ENCODE measurements at regions not wholly inside any gene's neighbourhood (a gene's known extent, or its start where the extent isn't known, plus 50 kb on each side); places are given as distances from the start of the nearest gene placed in this dataset.
"Not testable (repeated sequence)": the region's sequence is repeated elsewhere in the genome, so short reads cannot be mapped to it uniquely, and the experiment has no call there.

- no peak for DNase-seq
These were observed 98.5 kb upstream of the PABPC3 start for GRCh38 chr13:24997367-24997967.

DNA sequence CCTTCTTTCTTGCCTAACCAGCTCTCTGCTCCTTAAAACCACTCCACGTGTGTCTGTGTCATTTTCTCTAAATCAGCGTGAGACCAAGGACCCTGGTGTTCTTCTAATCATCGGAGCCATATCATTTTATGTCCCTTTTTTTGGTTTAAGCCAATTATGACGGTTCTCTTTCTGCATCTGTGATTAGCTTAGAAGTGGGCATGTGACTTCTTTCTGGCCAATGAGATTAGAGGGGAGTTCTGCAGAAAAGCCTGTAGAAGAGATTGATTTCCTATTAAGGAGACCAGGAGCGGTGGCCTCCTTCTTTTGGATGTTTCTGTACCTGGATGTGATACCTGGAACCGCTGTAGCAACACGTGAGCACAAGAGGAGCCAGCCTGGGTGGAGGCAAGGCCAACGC is 97.5 kb upstream of the PABPC3 start:
- no peak for DNase-seq

GRCh38 chr13:25001476-25002206 is 94.3 kb upstream of the PABPC3 start:
- DNase-seq, result no peak

DNA sequence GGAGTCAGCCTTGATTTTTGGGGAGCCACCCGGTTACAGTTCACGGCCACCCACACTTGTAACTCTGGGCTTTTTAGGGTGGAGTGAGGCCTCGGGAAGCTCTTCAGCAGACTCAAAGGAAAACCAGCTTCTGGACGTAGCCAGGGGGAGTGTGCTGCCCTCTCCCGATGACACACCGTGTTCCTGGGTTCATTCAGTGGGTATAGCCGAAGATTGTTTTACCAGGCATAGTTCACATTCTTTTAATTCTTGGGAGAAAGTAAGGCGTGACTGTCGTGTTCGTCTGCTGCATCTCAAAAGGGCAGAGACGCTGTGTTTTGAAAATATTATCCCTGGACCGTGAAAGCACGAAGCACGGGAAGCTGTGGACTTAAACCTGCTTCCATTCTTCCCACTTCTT is 93.6 kb upstream of the PABPC3 start:
- DNase-seq, result not testable (repeated sequence)

DNA sequence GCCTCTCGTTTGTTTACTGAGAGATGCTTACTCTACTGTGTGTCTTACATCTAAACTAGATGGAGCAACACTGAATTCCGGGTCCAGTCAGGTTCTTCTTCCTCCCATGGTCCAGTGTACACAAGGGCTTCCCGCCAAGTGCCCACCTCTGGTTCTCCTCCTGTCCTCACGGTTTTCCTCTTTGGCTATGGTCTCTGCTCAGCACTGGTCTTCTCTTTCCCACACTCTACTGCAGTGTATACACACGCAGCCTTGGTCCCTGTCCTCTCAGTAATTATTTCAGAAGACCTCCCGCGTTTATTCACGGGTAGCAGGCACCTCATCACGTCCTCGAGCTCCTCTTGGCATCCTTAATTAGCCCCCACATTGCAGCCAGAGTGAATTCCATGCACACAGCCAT is 91.4 kb upstream of the PABPC3 start:
- not testable (repeated sequence) for DNase-seq

GRCh38 chr13:25005050-25005497 is 90.9 kb upstream of the PABPC3 start:
- DNase-seq, result not testable (repeated sequence)

DNA sequence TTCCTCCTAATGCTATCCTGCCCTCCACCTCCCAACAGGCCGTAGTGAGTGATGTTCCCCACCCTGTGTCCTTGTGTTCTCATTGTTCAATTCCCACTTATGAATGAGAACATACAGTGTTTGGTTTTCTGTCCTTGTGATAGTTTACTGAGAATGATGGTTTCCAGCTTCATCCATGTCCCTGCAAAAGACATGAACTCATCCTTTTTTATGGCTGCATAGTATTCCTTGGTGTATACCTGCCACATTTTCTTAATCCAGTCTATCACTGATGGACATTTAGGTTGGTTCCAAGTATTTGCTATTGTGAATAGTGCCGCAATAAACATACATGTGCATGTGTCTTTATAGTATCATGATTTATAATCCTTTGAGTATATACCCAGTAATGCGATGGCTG is 88.5 kb upstream of the PABPC3 start:
- DNase-seq, result not testable (repeated sequence)

DNA sequence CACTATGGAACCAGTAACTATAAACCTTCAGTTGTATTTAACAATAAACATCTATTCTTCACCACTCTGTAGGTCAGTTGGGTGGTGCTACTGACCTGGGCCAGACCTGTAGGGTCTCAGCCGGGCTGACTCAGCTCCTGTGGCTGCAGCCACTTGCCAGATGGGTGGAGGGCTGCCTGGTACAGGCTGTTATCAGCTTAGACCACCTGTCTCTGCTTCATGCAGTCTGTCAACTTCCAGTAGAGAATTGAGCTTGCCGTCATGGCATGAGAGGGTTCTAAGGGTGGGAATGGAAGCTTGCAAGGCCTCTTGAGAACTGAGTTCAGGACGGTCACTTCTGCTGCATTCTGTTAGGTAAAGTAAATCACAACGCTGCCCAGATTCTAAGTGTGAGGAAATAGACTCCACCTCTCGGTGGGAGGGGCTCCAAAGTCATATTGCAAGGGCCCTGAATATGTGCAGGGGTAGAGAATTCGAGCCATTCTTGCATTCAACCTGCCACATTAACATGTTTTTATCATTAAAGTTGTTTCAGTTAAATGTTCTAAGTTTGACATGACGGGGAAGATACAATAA is 81.5 kb upstream of the PABPC3 start:
- DNase-seq, result not testable (repeated sequence)

DNA sequence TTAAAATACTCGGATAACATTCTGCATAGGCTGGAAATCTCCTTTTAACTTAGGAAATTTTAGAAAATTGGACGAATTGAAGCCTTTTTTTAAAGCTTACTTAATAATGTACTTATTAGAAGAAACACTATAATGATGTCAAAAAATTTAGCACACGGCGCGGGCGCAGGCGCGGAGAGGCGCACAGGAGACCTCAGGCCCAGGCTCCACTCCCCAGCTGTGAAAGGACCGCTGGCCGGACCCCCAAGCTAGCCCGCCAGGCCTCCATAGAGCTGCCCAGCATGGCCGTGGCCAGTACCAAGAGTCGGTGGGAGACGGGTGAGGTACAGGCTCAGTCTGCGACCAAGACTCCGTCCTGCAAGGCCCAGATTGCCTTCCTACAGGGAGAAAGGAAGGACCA is 78.8 kb upstream of the PABPC3 start:
- not testable (repeated sequence) for DNase-seq

DNA sequence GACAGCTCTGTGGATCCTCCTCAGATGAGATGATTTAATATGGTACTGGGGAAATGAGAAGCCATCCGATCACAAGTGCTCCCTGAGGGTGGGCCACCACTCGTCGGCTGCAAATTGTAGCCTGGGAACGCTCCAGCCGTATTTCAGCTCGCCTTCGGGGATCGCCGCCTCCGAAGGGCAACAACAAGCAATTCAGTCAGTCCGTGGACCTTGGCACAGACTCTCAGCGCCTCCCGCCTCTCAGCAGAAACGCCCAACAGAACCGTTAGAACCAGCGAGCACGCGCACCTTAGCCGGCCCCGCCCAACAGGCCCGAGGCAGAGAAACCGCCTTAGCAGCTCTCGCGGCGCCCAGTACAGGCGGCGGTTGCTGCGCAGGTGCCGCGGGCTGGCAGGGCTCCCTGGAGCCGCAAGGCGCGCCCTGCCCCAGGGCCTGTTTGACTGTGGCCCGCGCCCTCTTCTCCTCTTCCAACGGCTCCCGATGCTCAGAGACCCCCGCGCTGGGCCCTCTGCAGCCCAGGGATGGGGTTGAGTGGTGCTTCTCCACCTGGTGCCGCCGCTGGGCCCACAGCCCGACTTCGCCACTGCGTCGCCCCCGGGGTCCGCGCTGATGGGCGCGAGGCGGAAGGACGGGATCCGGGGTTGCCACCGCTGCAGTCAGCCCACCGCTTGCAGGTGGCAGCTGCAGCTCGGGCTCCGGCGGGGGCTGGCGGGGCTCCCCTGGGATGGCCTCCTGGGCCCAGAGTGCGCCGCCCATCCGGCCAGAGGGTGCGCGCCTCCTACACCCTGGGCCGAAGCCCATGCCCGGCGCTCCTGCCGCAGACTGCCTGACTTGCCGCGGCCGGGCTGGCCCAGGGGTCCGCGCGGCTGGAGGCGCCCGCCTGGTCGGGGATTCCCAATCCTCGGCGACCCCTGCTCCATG is 77.9 kb upstream of the PABPC3 start:
- DNase-seq, result peak; percentile 22

GRCh38 chr13:25018729-25019115 is 77.2 kb upstream of the PABPC3 start:
- DNase-seq, result no peak

GRCh38 chr13:25019741-25020140 is 76.2 kb upstream of the PABPC3 start:
- DNase-seq, result not testable (repeated sequence)

- no peak for DNase-seq
These were observed 71.8 kb upstream of the PABPC3 start for GRCh38 chr13:25024175-25024574.

GRCh38 chr13:25032160-25032559 is 63.8 kb upstream of the PABPC3 start:
- no peak for DNase-seq

DNA sequence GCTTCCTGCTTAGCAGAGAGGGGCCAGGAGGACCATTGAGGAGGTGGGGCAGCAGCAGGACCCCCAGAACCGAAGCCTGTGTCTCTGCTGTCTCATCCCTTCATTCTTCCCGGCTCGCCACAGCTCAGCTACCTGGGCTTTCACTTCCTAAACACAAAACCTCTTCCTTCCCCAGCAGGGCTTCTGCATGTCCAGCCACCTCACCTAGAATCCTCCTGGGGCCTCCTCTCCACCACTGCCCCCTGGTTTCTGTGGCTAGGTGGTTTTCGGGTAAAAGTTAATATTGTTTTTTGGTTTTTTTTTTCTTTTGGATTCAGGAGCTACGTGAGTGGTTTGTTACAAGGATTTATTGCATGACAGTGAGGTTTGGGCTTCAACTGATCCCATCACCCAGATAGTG is 61.8 kb upstream of the PABPC3 start:
- DNase-seq, result no peak

GRCh38 chr13:25037057-25037813 is 58.7 kb upstream of the PABPC3 start:
- no peak for DNase-seq

- no peak for DNase-seq
These were observed 53.6 kb upstream of the PABPC3 start for GRCh38 chr13:25042151-25042865.

- no peak for DNase-seq
These were observed 51.9 kb upstream of the PABPC3 start for GRCh38 chr13:25044071-25044470.

Data from activated CD4-positive, alpha-beta T cell treated with anti-CD3 and anti-CD28 coated beads for 1 hour (primary cell).